MCF 10A (cell line): ENCODE measurements at regions not wholly inside any gene's neighbourhood (a gene's known extent, or its start where the extent isn't known, plus 50 kb on each side); places are given as distances from the start of the nearest gene placed in this dataset.
A peak's percentile ranks its signal among the peaks of the same experiment; 100 is the strongest.

Experiments
- BruUV-seq: library from RNA; stranded (reverse); fragments of 400-500 nt; replicated peaks from 2 replicates; lab custom pipeline; 2021; lab: Mats Ljungman, UMichigan
- CTCF ChIA-PET: fragments of 300-600 bp; sonication (Branson Sonifier 250); formaldehyde crosslinking; extraction: SDS; loops from one replicate; lab custom pipeline; 2021; ENCODE audit warnings: antibody characterized with exemption, inconsistent platforms; lab: Yijun Ruan, JAX
- POLR2A ChIA-PET: fragments of 300-600, 350-650 bp; sonication (Branson Sonifier 250); formaldehyde crosslinking; extraction: SDS; loops from one replicate; lab custom pipeline; 2020; ENCODE audit warnings: antibody characterized with exemption, inconsistent platforms; lab: Yijun Ruan, JAX
- DNase-seq: peaks from one replicate; pipeline ENCODE4 v3.0.0-alpha.2; 2018; ENCODE audit not compliant: unreplicated experiment
- H3K27ac Mint-ChIP-seq: one replicate; pipeline ENCODE4 v1.8.0; 2022; ENCODE audit warnings: mild to moderate bottlenecking, low read depth, mixed read lengths; ENCODE audit not compliant: unreplicated experiment
- H3K27me3 Mint-ChIP-seq: one replicate; pipeline ENCODE4 v1.8.0; 2022; ENCODE audit warnings: mixed read lengths; ENCODE audit not compliant: insufficient read depth, unreplicated experiment
- H3K36me3 Mint-ChIP-seq: one replicate; pipeline ENCODE4 v1.8.0; 2022; ENCODE audit warnings: mild to moderate bottlenecking, moderate library complexity, mixed read lengths; ENCODE audit not compliant: insufficient read depth, unreplicated experiment
- H3K4me1 Mint-ChIP-seq: one replicate; pipeline ENCODE4 v1.8.0; 2022; ENCODE audit warnings: mixed read lengths; ENCODE audit not compliant: insufficient read depth, unreplicated experiment
- H3K4me3 Mint-ChIP-seq: one replicate; pipeline ENCODE4 v1.8.0; 2022; ENCODE audit warnings: mild to moderate bottlenecking, moderate library complexity, mixed read lengths; ENCODE audit not compliant: unreplicated experiment
- H3K9me3 Mint-ChIP-seq: one replicate; pipeline ENCODE4 v1.8.0; 2022; ENCODE audit warnings: mixed read lengths; ENCODE audit not compliant: unreplicated experiment
- CTCF ChIP-seq: fragments of 200-600 bp; IDR thresholded peaks from one replicate; pipeline ENCODE4 v1.8.0; 2022; ENCODE audit warnings: antibody characterized with exemption, mild to moderate bottlenecking; ENCODE audit not compliant: unreplicated experiment
- intact Hi-C: fragments of 100-400 bp; cut with micrococcal nuclease; formaldehyde crosslinking; loops from 2 replicates; pipeline ENCODE4 v1.14.1; 2022

DNA sequence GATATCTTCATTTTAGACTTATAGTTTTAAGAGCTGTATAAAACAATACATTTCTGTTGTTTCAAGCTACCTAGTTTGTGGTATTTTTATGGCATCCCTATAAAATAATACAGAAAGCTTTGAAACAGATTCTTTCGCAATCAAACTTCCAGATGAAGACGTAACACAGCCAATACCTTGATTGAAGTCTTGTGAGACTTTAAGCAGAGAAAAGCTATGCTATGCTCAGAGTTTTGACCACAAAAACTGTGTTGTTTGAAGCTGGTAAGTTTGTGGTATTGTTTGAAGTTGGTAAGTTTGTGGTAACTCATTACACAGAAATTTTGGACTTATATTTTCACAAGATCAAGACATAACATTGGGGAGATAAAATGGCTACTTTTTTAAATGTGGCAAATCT lies 201.8 kb upstream of the UGT8 start:
- Mint-ChIP-seq H3K36me3 (no peaks in the 10 kb centered on the region), H3K4me1 (no peaks in the 10 kb centered on the region), H3K9me3 (no peaks in the 10 kb centered on the region), H3K27ac (no peak overlapping the region), H3K4me3 (no peak overlapping the region), H3K27me3 (peaks cover 4% of the 10 kb centered on the region)
- intact Hi-C loops, result no loop called here
- no TSS peak for BruUV-seq
- DNase-seq, result no peak
- no peak for TF ChIP-seq CTCF
- CTCF ChIA-PET, result interaction anchor here (1.7 to 2.0 kb wide), 2 partner anchors 9 to 262 kb away, joined by 5 to 11 read pairs; no protein-coding TSS in a partner anchor
- POLR2A ChIA-PET, result no interaction called here

DNA sequence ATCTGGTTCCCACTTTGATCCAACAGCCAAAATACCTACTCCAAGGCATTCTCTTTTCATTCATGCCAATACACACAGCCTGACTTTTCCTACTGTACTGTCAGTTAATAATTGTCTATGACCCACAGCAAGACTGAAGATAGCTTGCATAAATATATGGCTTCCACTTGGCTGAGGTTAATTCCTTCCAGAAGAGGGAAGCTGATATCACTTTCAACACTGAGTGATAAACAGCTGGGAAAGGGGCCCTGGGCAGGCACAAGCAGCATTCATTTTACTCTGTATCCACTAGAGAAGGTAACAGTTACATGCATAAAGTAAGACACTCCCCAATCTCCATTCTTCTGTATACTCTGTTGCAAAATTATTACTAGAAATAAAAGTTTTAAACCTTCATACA lies 200.2 kb upstream of the UGT8 start:
- Mint-ChIP-seq H3K4me1 (no peaks in the 10 kb centered on the region), H3K27me3 (no peaks in the 10 kb centered on the region), H3K27ac (no peak overlapping the region), H3K9me3 (no peaks in the 10 kb centered on the region), H3K4me3 (no peak overlapping the region), H3K36me3 (no peaks in the 10 kb centered on the region)
- ChIA-PET CTCF (interaction anchor here (0.5 to 0.9 kb wide), 2 partner anchors 13 to 1141 kb away, joined by 4 to 8 read pairs; no protein-coding TSS in a partner anchor), POLR2A (no interaction called here)
- no peak for TF ChIP-seq CTCF
- intact Hi-C loops, result no loop called here
- no TSS peak for BruUV-seq
- no peak for DNase-seq

- intact Hi-C loops, result no loop called here
- no peaks in the 10 kb centered on the region for H3K9me3 Mint-ChIP-seq
- H3K36me3 Mint-ChIP-seq, result no peaks in the 10 kb centered on the region
- no peak overlapping the region for H3K27ac Mint-ChIP-seq
- H3K4me1 Mint-ChIP-seq, result no peaks in the 10 kb centered on the region
- POLR2A ChIA-PET, result no interaction called here
- H3K4me3 Mint-ChIP-seq, result no peak overlapping the region
- BruUV-seq, result no TSS peak
- peaks cover 2% of the 10 kb centered on the region for H3K27me3 Mint-ChIP-seq
- no peak for DNase-seq
- TF ChIP-seq CTCF, result no peak
- CTCF ChIA-PET, result interaction anchor here (0.5 to 0.7 kb wide), 3 partner anchors 13 to 1141 kb away, joined by 3 to 4 read pairs (median 3); no protein-coding TSS in a partner anchor
These were observed 199.5 kb upstream of the UGT8 start for GRCh38 chr4:114399105-114399504.

DNA sequence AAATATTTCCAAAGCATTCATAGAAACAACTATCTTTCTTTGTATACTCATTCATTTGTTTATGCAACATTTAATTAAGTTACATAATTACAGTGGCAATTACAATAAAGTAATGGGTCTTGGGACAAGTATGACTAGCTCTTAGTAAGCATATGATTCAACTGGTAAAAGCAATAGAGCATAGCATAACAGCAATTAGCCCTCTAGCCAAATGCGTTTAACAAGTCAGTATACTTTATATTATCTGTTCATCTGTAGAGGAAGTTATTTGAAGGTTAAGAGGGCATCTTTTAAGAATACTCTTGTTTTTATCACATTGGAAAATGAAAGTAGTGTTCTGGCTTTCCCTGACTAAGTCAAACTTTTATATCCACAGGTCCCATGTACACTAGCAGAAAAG lies 198.1 kb upstream of the UGT8 start:
- Mint-ChIP-seq H3K27me3 (peaks cover 17% of the 10 kb centered on the region), H3K36me3 (no peaks in the 10 kb centered on the region), H3K27ac (no peak overlapping the region), H3K4me1 (no peaks in the 10 kb centered on the region), H3K9me3 (no peaks in the 10 kb centered on the region), H3K4me3 (no peak overlapping the region)
- no TSS peak for BruUV-seq
- CTCF ChIA-PET, result no interaction called here
- TF ChIP-seq CTCF, result no peak
- DNase-seq, result peak; percentile 26
- intact Hi-C loops, result no loop called here
- POLR2A ChIA-PET, result interaction anchor here (0.6 kb wide), 1 partner anchor 934 kb away, joined by 3 read pairs; no protein-coding TSS in a partner anchor
